HG03432 (cell line): ENCODE measurements at regions not wholly inside any gene's neighbourhood (a gene's known extent, or its start where the extent isn't known, plus 50 kb on each side); places are given as distances from the start of the nearest gene placed in this dataset.
"Not testable (repeated sequence)": the region's sequence is repeated elsewhere in the genome, so short reads cannot be mapped to it uniquely, and the experiment has no call there.

Experiments used
- ATAC-seq: cut with Tn5 transposase; IDR thresholded peaks from one replicate; pipeline ENCODE4 v1.9.1; 2021; ENCODE audit warnings: mild to moderate bottlenecking, moderate library complexity; ENCODE audit not compliant: unreplicated experiment

DNA sequence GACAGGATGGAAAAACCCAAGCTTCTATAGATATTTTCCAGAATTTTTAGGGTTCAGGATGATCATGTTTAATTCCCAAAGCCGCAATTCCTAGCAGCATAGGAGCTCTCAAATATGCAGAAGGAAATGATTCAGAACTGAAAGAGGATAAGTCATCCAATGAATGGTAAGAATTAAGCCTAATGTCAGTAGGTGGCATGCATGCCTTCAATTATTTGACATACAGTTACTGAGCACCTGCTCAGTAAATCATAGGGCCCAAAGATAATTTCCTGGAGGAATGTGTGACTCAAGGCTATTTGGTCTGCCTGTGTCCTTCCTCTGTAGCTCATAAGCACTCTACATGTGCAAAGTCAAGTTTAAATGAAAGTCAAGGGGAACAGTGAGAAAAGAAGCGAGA is 116.8 kb upstream of the SLC38A4 start:
- ATAC-seq = no peak

DNA sequence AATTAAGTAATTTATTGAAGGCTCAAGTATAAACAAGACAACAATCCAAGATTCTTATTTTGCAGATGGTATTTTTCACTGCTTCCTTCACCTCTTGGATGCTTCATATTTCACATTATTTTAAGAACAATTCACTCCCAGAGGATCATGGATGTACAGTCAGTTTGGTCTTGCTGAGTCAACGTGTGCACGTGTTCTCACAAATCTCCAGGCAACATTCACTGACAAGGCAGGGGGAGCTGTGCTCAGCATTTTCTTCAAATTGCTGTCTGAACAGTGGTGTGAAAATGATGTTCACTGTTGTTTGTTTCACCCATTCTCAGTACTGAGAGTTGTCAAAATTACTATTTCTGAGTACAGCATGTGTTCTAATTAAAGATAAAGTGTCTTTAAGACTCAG is 118.3 kb upstream of the SLC38A4 start:
- no peak for ATAC-seq

DNA sequence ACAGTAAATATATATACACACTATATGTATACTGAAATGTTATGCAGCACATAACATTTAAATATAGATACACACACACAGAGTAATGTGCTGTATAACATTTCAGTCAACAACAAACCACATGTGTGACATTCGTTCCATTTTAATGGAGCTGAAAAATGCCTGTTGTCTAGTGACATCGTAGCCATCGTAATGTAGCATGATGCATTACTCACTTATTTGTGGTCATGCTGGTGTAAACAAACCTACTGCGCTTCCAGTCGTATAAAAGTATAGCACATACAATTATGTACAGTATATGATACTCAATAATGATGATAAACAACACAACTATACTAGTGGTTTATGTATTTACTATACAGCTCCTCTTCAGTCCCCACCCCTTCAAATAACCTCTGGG is 119.0 kb upstream of the SLC38A4 start:
- ATAC-seq = no peak

DNA sequence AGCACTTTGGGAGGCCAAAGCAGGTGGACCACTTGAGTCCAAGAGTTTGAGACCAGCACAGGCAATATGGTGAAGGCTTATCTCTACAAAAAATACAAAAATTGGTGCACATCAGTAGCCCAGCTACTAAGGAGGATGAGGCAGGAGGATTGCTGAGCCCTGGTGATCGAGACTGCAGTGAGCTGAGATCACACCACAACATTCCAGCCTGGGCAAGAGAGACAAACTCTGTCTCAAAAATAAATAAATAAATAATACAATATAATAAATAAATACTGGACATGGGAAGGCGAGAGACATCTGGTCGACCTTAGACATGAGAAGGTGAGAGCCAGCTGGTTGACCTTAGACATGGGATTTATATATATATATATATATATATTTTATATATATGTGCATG is 119.8 kb upstream of the SLC38A4 start:
- no peak for ATAC-seq

DNA sequence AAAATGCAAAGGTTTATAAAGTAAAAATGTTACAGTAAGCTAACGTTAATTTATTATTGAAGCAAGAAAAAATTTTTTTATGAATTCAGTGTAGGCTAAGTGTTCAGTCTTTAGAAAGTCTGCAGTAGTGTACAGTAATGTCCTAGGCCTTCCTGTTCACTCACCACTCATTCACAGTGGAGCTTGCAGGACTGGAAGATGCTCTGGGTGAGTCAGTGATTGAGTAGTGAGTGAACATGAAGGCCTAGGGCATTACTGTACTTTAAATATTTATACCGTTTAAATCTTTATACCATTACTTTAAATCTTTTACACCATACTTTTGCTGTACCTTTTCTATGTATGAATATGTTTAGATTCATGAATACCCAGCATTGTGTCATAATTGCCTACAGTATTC is 120.3 kb upstream of the SLC38A4 start:
- no peak for ATAC-seq

DNA sequence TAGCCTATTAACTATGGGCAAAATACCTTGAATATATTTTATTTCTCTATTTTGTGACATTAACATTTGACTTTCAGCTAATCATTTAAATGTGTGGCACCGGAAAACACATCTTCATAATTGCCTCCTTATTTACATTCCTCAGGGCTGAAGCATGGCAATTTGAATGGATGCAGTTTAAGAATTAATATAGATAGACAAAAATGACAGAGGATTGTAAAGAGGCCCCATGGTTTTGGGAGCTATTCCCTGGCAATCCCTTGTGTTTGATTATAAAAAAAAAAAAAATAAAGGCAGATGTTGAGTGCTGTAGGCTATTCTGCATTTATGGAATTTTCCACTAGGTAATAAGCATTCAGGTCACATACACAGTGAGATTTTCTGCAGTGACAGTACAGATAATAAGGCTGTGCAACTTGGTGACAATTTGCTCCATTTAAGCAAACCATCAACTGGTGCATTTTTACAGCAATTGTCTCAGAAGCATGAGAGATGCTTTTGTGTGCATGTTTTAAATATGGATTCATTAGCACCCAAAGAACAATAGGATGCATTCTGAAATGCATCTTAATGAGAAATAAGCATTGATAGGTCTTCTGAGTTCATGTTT is 123.2 kb upstream of the SLC38A4 start:
- no peak for ATAC-seq

DNA sequence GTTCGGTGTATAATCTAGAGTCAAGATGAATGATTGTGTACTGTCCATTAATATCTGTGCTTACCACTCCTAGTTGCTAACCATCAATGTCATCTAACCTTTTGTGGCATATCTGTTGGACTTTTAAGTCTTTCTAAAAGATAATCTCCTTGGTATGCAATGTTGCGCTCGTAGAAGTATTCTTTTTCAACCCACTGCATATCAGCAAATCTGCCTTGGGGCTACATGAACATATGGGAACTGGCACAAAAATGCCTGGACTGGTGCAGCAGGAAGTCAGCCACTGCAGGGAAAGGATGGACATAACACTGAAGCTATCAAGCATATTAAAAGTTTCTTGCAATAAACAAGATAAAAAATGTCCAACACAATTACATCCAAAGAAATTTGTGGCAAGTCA is 124.3 kb upstream of the SLC38A4 start:
- no peak for ATAC-seq

DNA sequence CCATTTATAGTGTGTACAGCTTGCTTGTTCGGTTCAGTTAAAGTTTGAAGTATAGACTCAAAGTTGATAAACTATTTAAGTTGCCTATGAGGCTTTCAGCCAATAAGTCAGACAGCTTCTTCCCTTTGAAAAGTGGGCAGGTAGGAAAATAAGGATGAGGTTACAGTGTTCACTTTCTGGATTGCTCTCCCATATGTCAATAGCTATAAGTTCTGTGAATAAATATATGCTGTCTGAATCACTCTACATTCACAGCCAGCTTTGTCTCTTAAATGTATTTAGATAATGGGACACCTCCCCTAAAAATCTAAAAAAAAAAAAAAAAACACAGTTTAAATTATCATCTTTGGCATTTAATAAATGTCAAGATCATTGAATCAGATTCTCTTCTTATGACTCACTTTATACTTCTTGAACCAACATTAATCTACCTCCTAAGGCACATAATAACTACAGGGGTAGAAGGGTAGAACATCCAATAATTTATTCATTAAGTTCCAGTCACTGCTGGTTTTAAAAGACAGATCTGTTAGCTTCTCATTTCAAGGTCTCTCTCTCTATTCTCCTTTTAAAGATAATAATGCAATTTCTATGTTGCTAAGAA is 126.4 kb upstream of the PCED1B start:
- ATAC-seq = no peak

DNA sequence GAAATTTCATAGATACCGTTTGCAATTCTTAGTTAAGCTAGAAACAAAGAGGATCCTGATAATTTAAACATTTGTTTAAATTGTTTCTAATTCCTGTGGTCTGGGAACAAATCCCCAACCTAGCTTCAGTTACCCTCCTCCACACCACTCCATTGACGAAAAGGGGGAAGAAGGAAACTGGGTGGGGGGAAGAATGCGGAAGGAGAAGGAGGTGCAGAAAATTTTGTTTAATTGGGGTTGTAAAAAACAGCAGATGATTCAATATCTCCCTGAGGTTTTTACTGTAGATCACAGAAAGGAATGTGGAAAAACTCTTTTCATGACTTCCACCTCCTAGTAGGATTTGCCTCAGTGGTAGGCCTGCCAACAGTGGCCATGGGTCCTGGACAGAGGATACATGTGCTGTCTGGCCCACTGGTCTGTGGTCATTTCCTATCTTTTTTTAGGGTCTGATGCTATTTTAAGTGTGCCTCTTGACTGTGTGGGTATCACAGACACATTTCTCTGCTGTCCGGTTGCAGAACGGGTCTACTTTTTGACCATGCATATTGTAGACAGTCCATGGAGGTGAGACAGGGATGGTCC is 122.9 kb upstream of the PCED1B start:
- ATAC-seq = no peak

DNA sequence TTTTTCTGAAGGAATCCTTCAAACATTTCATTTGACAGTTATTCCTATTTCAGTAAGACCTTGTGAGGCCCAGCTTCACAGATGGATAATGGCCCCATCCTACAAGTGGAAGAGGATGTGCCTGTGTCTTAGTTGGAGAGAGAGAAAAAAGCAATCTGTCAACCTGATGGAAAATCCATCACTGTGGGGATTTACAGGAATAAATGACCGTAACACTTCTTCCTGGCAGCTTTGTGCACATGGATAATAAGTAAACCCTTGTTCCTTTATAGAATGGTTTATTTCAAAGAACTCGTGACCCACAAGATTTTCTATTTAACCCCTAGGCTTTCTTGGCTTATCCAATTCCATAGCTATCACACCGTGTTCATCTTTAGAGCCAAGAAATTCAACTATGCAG is 121.4 kb upstream of the PCED1B start:
- no peak for ATAC-seq

DNA sequence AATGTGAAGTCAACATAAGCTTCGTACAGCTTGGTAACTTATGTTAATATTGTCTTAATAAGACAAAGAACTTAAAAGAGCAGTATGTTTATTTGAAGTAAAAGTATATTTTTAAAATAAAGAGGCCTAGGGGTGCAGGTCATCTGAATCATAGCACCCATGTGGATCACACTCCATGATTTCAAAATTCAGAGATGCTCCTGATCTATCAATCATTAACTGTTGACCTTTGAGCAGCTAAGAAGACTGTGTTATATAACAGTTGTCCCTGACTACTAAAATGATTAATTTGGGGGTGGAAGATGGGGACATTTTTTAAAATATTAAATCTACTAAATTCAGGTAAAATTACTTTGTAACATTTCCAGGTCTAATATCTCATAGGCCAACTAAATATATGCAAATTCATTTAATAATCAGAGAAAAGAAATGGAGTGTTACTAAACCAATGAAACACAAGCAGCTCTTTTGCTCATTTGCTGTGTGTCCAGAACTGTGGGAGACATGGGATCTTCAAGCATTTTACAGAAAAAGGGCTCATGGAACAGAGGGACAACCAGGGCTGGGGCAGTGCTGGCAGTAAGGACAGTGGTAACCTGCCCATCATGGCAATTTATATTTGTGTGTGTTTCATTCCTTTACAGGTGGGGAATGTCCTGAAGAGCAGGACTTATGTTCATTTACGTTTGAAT is 120.7 kb upstream of the PCED1B start:
- ATAC-seq = no peak

DNA sequence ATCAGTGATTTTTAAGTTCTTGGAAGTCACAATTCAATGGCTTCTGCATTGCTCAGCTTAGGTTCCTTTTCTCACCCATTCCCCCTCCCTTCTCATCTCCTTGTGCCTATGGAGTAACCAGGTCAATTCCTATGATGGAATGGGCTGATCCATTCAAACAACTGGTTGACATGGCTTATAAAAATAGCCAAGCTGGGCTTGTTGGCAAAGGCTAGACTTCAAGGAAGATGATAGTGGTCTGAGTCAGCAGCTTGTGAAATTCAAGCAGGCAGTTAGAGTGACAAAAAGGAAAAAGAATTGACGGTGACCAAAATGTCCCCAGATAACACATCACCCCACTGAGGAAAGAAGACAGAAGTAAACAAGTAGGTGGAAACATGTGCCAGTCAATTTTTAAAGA is 119.9 kb upstream of the PCED1B start:
- no peak for ATAC-seq

DNA sequence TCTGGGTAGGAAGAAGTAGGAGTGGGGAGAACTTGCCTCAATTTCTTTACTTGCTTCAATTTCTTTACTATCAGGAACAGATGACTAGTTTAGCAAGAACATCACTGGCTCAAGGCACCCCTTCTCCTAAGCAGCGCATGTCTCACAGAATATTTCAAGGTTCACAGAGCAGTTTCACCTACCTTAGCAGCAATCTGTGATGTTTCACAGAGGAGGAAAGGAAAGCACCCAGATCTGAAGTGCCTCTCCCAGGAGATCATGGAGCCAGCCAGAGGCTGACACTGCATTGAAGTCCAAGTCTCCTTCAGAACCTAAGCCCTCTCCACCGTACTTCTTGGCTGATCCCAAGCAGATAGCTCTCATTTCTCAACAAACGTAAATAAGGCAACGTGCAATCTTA is 118.7 kb upstream of the PCED1B start:
- ATAC-seq = no peak

DNA sequence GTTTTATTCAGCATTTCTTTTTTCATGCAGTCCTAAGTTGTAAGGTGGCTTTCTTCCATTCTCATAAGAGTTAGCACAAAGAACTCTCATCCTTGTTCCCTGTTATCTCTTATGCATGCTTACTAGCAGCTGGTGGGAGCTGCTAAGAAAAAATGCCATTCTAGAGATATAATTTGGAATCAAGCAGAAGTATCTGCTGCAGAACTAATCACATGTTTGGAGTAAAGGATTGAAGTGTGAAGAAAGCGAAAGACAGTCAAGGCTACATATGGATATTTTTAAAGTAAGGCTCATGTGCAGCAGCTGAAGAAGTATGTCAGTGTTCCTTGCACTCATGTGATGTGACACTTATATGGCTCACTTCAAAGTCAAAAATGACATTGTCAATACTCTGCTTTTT is 116.2 kb upstream of the PCED1B start:
- ATAC-seq = no peak

DNA sequence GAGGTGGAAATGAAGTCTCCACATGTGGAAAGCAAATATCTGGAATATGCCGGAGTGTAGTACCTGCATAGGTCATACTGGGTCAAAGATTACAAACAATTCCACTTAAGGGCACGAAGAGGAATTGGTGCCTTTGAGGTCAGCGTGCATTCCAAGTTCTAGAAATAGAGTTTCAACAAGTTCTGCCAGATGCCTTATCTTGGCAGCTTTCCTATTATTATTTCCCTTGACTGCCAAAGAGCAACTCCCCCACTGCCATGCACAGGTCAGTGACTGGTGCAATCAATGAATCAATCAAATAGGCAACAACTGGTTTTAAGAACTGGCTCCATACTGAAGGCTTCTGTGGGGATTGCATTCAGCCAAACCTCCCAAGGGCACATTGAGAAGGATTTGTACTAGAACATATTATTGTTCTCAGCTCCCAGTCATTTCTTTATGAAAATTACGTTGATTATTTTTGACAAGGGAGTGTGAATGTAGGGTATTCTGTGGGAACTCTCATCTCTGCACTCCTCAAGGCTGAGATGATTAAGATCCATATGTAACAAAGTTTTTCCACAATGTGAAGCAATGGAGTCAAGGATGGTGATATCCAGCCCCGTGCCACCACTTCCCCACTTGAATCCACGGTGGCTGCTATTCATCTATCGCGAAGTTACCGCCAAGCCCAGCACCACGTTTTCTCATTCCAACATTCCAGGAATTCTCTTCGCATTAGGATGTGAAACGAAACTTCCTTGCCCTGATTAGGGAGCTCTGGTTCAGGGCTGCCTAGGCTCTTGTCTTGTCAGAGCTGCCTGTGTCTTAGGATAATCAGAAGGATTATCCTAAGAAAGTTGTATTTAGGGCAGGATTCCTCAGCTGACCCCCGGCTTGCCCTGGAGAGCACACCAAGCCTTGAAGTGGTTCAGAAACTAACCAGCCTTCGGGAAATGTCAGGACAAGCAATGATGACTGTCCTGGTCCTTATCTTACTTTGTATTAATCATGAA is 115.1 kb upstream of the PCED1B start:
- ATAC-seq = no peak

DNA sequence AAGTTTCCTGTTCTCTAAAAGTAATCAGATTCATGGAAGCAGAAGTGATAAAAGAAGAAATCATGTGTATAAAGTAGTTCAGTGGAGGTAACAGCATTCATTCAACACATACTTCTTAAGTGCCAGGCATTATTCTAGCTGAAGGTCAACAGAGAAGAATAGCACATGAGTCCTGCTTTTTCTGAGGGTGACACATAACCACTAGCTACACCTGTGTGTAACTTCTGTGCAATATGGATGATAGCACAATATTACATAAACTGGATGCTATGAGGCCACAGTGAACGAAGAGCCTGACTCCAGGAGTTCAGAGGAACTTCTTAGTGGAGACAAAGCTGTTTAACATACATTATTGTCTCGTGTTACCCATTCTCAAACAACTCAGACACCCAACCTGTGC is 114.3 kb upstream of the PCED1B start:
- no peak for ATAC-seq

DNA sequence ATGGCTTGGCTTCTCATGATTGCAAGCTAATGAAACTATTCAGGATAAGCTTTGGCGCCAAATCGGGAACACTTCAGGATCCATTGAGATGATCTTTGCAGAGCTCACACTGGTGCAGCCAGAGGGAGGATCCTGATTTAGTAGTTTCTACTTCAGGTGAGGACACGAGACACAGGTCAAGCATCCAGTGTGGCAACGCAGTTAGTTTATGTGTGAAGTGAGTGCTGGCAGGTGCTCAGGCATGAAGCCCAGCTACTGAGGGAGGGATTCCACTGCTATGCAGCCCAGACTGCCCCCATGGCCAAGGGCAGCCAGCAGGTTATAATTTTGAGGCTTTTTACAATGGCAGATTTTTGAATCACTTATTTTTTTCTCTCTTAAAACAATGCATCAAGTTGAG is 113.5 kb upstream of the PCED1B start:
- ATAC-seq = no peak

DNA sequence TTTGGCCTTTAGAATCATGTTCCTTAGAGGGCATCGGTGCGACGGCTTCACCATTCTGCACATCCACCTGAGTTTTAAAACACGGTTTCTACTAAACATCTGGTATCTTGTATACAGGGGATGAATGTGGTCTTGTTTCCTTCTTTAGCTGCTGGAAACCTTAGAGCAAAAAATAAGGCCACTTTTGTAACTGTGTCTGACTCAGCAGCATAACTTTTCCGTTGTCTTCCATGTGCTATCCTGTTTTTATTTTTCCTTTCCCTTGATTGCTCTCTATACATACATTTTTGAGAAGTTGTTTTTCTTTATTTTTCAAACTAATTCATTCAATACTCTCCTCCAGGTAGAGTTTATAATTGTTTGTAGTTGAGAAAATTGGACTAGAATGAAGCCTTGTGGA is 108.8 kb upstream of the PCED1B start:
- ATAC-seq = no peak

DNA sequence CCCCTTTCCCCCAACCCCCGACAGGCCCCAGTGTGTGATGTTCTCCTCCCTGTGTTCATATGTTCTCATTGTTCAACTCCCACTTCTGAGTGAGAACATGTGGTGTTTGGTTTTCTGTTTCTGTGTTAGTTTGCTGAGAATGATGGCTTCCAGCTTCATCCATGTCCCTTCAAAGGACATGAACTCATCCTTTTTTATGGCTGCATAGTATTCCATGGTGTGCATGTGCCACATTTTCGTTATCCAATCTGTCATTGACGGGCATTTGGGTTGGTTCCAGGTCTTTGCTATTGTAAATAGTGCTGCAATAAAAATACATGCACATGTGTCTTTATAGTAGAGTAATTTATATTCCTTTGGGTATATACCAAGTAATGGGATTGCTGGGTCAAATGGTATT is 105.5 kb upstream of the PCED1B start:
- ATAC-seq = not testable (repeated sequence)

DNA sequence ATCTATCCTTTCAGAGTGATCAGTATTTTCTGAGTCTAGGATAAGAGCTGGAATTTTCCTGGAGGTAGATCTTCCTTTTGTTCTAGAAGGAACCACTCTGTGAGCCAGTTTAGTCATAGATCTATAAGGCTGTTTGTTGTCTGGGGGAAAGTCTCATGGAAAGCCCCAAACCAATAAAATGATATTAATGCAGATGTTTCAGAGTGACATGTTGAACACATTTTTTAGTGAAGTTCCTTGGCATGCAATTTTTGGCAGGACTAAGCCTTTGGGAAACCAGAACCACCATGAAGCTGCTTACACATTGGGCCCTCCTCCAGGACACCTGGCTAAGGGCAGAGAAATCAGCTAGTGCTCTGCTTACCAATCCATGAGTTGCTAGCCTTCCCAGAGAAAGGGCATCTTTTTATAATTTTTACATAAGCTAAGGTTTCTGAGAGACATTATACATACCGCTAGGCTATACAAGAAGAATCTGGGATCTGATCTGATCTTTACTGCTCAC is 101.5 kb upstream of the PCED1B start:
- ATAC-seq = no peak

DNA sequence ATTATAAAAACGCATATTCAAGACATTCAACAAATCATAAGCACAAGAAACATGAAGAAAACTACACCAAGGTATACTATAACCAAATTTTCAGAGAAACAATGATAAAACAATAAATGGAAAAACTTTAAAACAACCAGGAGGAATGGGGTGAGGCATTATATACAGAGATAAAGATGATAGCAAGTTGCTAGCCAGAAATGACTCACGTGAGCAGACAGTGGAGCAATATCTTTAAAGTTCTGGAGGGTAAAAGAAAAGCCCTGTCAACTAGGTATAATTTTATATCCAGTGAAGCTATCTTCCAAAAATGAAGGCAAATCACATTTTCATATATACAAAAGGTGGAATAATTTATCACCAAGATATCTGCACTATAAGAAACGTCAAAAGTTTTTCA is 97.8 kb upstream of the PCED1B start:
- no peak for ATAC-seq
